OCI-LY7 (cell line): ENCODE measurements at regions not wholly inside any gene's neighbourhood (a gene's known extent, or its start where the extent isn't known, plus 50 kb on each side); places are given as distances from the start of the nearest gene placed in this dataset.

Experiments used
- EZH2phosphoT487 ChIP-seq: fragments of 200-600 bp; sonication (generic); IDR thresholded peaks from 2 replicates; pipeline ENCODE4 v1.6.1; 2018; ENCODE audit warnings: low read depth, borderline replicate concordance, mild to moderate bottlenecking, mixed run types, antibody characterized with exemption, low read length, moderate library complexity, mixed read lengths
- TF ChIP-seq, protein P1 (sequence below): fragments of 200-600 bp; sonication (generic); conservative IDR thresholded peaks from 2 replicates; pipeline ENCODE4 v1.5.1; 2014; ENCODE audit warnings: mild to moderate bottlenecking, antibody characterized with exemption, low read length, moderate library complexity, mixed read lengths

GRCh38 chr20:41938353-41938752, 320.2 kb upstream of the CHD6 start:
- TF ChIP-seq, protein P1, sequence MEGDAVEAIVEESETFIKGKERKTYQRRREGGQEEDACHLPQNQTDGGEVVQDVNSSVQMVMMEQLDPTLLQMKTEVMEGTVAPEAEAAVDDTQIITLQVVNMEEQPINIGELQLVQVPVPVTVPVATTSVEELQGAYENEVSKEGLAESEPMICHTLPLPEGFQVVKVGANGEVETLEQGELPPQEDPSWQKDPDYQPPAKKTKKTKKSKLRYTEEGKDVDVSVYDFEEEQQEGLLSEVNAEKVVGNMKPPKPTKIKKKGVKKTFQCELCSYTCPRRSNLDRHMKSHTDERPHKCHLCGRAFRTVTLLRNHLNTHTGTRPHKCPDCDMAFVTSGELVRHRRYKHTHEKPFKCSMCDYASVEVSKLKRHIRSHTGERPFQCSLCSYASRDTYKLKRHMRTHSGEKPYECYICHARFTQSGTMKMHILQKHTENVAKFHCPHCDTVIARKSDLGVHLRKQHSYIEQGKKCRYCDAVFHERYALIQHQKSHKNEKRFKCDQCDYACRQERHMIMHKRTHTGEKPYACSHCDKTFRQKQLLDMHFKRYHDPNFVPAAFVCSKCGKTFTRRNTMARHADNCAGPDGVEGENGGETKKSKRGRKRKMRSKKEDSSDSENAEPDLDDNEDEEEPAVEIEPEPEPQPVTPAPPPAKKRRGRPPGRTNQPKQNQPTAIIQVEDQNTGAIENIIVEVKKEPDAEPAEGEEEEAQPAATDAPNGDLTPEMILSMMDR, result no peak
- TF ChIP-seq EZH2phosphoT487, result no peak
